HUES48 (cell line): ENCODE measurements at regions not wholly inside any gene's neighbourhood (a gene's known extent, or its start where the extent isn't known, plus 50 kb on each side); places are given as distances from the start of the nearest gene placed in this dataset.
A peak's percentile ranks its signal among the peaks of the same experiment; 100 is the strongest.
"Not testable (repeated sequence)": the region's sequence is repeated elsewhere in the genome, so short reads cannot be mapped to it uniquely, and the experiment has no call there.

Experiments used
- H3K27ac ChIP-seq: one replicate; pipeline ENCODE4 v1.7.0; 2013; ENCODE audit warnings: low read depth, low read length, inconsistent platforms
- H3K27me3 ChIP-seq: 2 replicates; pipeline ENCODE4 v1.6.1; 2013; ENCODE audit warnings: mild to moderate bottlenecking, low read length; ENCODE audit not compliant: control insufficient read depth, insufficient read depth
- H3K36me3 ChIP-seq: 2 replicates; pipeline ENCODE4 v1.6.1; 2013; ENCODE audit warnings: low read length; ENCODE audit not compliant: control insufficient read depth, insufficient read depth
- H3K4me1 ChIP-seq: 2 replicates; pipeline ENCODE4 v1.6.1; 2013; ENCODE audit warnings: mild to moderate bottlenecking, low read length; ENCODE audit not compliant: control insufficient read depth, insufficient read depth
- H3K4me3 ChIP-seq: 2 replicates; pipeline ENCODE4 v1.5.1; 2013; ENCODE audit warnings: mild to moderate bottlenecking, low read depth, low read length
- H3K9ac ChIP-seq: 2 replicates; pipeline ENCODE4 v1.6.1; 2013; ENCODE audit warnings: mild to moderate bottlenecking, low read depth, low read length, moderate library complexity
- H3K9me3 ChIP-seq: 2 replicates; pipeline ENCODE4 v1.6.1; 2013; ENCODE audit warnings: low read length; ENCODE audit not compliant: control insufficient read depth, insufficient read depth

GRCh38 chr20:55540013-55540412 is 465.3 kb downstream of the CBLN4 start:
- no peak overlapping the region for H3K4me3 ChIP-seq
- H3K36me3 ChIP-seq: no peaks in the 10 kb centered on the region
- no peaks in the 10 kb centered on the region for H3K9me3 ChIP-seq
- H3K9ac ChIP-seq: no peak overlapping the region
- H3K27me3 ChIP-seq: no peaks in the 10 kb centered on the region
- H3K27ac ChIP-seq: no peak overlapping the region
- H3K4me1 ChIP-seq: no peaks in the 10 kb centered on the region; the same call in 1 of the 2 replicates

GRCh38 chr20:55538261-55538908 is 466.9 kb downstream of the CBLN4 start:
- H3K36me3 ChIP-seq: no peaks in the 10 kb centered on the region
- no peak overlapping the region for H3K27ac ChIP-seq
- H3K27me3 ChIP-seq: no peaks in the 10 kb centered on the region
- no peak overlapping the region for H3K4me3 ChIP-seq
- H3K9ac ChIP-seq: no peak overlapping the region
- no peaks in the 10 kb centered on the region; the same call in 1 of the 2 replicates for H3K4me1 ChIP-seq
- no peaks in the 10 kb centered on the region for H3K9me3 ChIP-seq

GRCh38 chr20:55535366-55535765 is 470.0 kb downstream of the CBLN4 start:
- peaks cover under 1% of the 10 kb centered on the region; the same call in 1 of the 2 replicates for H3K4me1 ChIP-seq
- no peaks in the 10 kb centered on the region for H3K36me3 ChIP-seq
- no peak overlapping the region for H3K9ac ChIP-seq
- no peak overlapping the region for H3K27ac ChIP-seq
- H3K4me3 ChIP-seq: no peak overlapping the region
- no peaks in the 10 kb centered on the region for H3K27me3 ChIP-seq
- H3K9me3 ChIP-seq: no peaks in the 10 kb centered on the region

- Histone ChIP-seq H3K9me3 (no peaks in the 10 kb centered on the region), H3K4me1 (peaks cover 17% of the 10 kb centered on the region), H3K27me3 (no peaks in the 10 kb centered on the region), H3K9ac (no peak overlapping the region), H3K4me3 (no peak overlapping the region), H3K27ac (no peak overlapping the region), H3K36me3 (no peaks in the 10 kb centered on the region)
Observed at GRCh38 chr20:55533632-55534031, 471.7 kb downstream of the CBLN4 start.

GRCh38 chr20:55530763-55531162 is 474.6 kb downstream of the CBLN4 start:
- no peaks in the 10 kb centered on the region for H3K27me3 ChIP-seq

GRCh38 chr20:55528482-55528881 is 476.8 kb downstream of the CBLN4 start:
- Histone ChIP-seq H3K4me3 (no peak overlapping the region), H3K27me3 (no peaks in the 10 kb centered on the region), H3K27ac (no peak overlapping the region), H3K36me3 (no peaks in the 10 kb centered on the region), H3K9ac (no peak overlapping the region), H3K4me1 (peaks cover 27% of the 10 kb centered on the region), H3K9me3 (no peaks in the 10 kb centered on the region)

More at GRCh38 chr20:55530763-55531162, 474.6 kb downstream of the CBLN4 start:
- Histone ChIP-seq H3K4me1 (peaks cover 27% of the 10 kb centered on the region), H3K4me3 (no peak overlapping the region), H3K27ac (no peak overlapping the region), H3K9ac (no peak overlapping the region), H3K36me3 (no peaks in the 10 kb centered on the region), H3K9me3 (no peaks in the 10 kb centered on the region)

- H3K27me3 ChIP-seq: no peaks in the 10 kb centered on the region
- H3K36me3 ChIP-seq: no peaks in the 10 kb centered on the region
- no peaks in the 10 kb centered on the region for H3K4me1 ChIP-seq
- H3K9me3 ChIP-seq: no peaks in the 10 kb centered on the region; the same call in 1 of the 2 replicates
- no peak overlapping the region for H3K9ac ChIP-seq
- H3K4me3 ChIP-seq: no peak overlapping the region
- H3K27ac ChIP-seq: no peak overlapping the region
Observed at GRCh38 chr20:55522296-55522815, 483.0 kb downstream of the CBLN4 start.

- H3K36me3 ChIP-seq, H3K9ac ChIP-seq: not testable (repeated sequence)
Observed at GRCh38 chr20:55517584-55517983, 487.7 kb downstream of the CBLN4 start.

GRCh38 chr20:55515832-55516231 is 489.5 kb downstream of the CBLN4 start:
- Histone ChIP-seq H3K36me3 (no peaks in the 10 kb centered on the region), H3K4me1 (peaks cover 6% of the 10 kb centered on the region; the same call in 1 of the 2 replicates), H3K27me3 (no peaks in the 10 kb centered on the region), H3K9me3 (no peaks in the 10 kb centered on the region), H3K27ac (peak overlapping the region; percentile 24), H3K9ac (no peak overlapping the region), H3K4me3 (no peak overlapping the region)

More at GRCh38 chr20:55517584-55517983, 487.7 kb downstream of the CBLN4 start:
- not testable (repeated sequence) for H3K27ac ChIP-seq, H3K27me3 ChIP-seq, H3K9me3 ChIP-seq, H3K4me1 ChIP-seq, H3K4me3 ChIP-seq

- Histone ChIP-seq H3K4me3 (no peak overlapping the region), H3K27me3 (no peaks in the 10 kb centered on the region), H3K9me3 (no peaks in the 10 kb centered on the region), H3K4me1 (peaks cover 6% of the 10 kb centered on the region; the same call in 1 of the 2 replicates), H3K36me3 (no peaks in the 10 kb centered on the region), H3K9ac (no peak overlapping the region), H3K27ac (no peak overlapping the region)
Observed at GRCh38 chr20:55514531-55514930, 490.8 kb downstream of the CBLN4 start.

- Histone ChIP-seq H3K27ac (no peak overlapping the region), H3K9ac (no peak overlapping the region), H3K4me1 (peaks cover 6% of the 10 kb centered on the region; the same call in 1 of the 2 replicates), H3K27me3 (no peaks in the 10 kb centered on the region), H3K9me3 (no peaks in the 10 kb centered on the region), H3K4me3 (no peak overlapping the region), H3K36me3 (no peaks in the 10 kb centered on the region)
Observed at GRCh38 chr20:55513954-55514353, 491.4 kb downstream of the CBLN4 start.
